Osteoblast (primary cell): ENCODE measurements at regions not wholly inside any gene's neighbourhood (a gene's known extent, or its start where the extent isn't known, plus 50 kb on each side); places are given as distances from the start of the nearest gene placed in this dataset.

Experiments used
- DNase-seq: peaks from one replicate; pipeline ENCODE4 v3.0.0; 2011; ENCODE audit warnings: low spot score, mixed read lengths; ENCODE audit not compliant: insufficient read length; ENCODE audit errors: missing footprints
- H2AFZ ChIP-seq: 2 replicates; pipeline ENCODE4 v1.6.0; 2011; ENCODE audit warnings: mild to moderate bottlenecking, low read length
- H3K27ac ChIP-seq: 2 replicates; pipeline ENCODE4 v1.5.1; 2011; ENCODE audit warnings: mild to moderate bottlenecking, low read depth, low read length, moderate library complexity
- H3K27me3 ChIP-seq: 2 replicates; pipeline ENCODE4 v1.6.0; 2012; ENCODE audit warnings: mild to moderate bottlenecking, control low read depth, inconsistent platforms, low read length, moderate library complexity; ENCODE audit not compliant: insufficient read depth
- H3K36me3 ChIP-seq: 2 replicates; pipeline ENCODE4 v1.5.1; 2011; ENCODE audit warnings: mild to moderate bottlenecking, low read length, control low read depth, moderate library complexity; ENCODE audit not compliant: insufficient read depth
- H3K4me1 ChIP-seq: 2 replicates; pipeline ENCODE4 v1.5.1; 2011; ENCODE audit warnings: mild to moderate bottlenecking, low read length, control low read depth, moderate library complexity; ENCODE audit not compliant: insufficient read depth
- H3K4me2 ChIP-seq: 2 replicates; pipeline ENCODE4 v1.6.0; 2011; ENCODE audit warnings: mild to moderate bottlenecking, low read length; ENCODE audit not compliant: insufficient read depth
- H3K4me3 ChIP-seq: fragments of 200-600 bp; sonication (generic); 3 replicates; pipeline ENCODE4 v1.5.1; 2012; ENCODE audit warnings: mild to moderate bottlenecking, low read length, inconsistent platforms; ENCODE audit not compliant: insufficient read depth
- H3K79me2 ChIP-seq: 2 replicates; pipeline ENCODE4 v1.6.0; 2012; ENCODE audit warnings: mild to moderate bottlenecking, low read length, control low read depth, inconsistent platforms; ENCODE audit not compliant: insufficient read depth
- H3K9me3 ChIP-seq: 2 replicates; pipeline ENCODE4 v1.5.1; 2011; ENCODE audit warnings: low read depth, low read length, control low read depth
- H4K20me1 ChIP-seq: 2 replicates; pipeline ENCODE4 v1.6.0; 2012; ENCODE audit warnings: mild to moderate bottlenecking, low read length, control low read depth; ENCODE audit not compliant: insufficient read depth
- TF ChIP-seq, protein P1 (sequence below): IDR thresholded peaks from 2 replicates; pipeline ENCODE4 v1.5.1; 2011; ENCODE audit warnings: mild to moderate bottlenecking, low read depth, low read length, moderate library complexity; ENCODE audit errors: extremely low read depth

DNA sequence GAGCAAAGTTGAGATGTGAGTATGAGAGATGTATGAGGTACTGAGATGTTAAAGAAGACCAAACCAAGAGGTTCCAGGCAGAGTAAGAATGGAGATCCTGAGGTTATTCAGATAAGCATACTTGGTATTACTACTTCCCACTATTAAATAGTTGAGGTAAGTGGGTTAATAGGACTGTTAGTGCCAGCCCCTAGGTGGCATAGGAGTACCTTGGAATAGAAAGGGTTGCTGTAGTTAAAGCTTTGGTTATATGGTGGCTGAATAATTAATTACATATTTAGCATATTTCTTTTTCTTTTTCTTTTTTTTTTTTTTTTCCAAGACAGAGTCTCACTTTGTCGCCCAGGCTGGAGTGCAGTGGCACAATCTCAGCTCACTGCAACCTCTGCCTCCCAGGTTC is 397.9 kb upstream of the TMPRSS15 start:
- DNase-seq = no peak
- H3K79me2 ChIP-seq = no peaks in the 10 kb centered on the region
- H3K4me1 ChIP-seq = no peaks in the 10 kb centered on the region
- H2AFZ ChIP-seq = no peak overlapping the region
- no peaks in the 10 kb centered on the region for H3K27me3 ChIP-seq
- TF ChIP-seq, protein P1, sequence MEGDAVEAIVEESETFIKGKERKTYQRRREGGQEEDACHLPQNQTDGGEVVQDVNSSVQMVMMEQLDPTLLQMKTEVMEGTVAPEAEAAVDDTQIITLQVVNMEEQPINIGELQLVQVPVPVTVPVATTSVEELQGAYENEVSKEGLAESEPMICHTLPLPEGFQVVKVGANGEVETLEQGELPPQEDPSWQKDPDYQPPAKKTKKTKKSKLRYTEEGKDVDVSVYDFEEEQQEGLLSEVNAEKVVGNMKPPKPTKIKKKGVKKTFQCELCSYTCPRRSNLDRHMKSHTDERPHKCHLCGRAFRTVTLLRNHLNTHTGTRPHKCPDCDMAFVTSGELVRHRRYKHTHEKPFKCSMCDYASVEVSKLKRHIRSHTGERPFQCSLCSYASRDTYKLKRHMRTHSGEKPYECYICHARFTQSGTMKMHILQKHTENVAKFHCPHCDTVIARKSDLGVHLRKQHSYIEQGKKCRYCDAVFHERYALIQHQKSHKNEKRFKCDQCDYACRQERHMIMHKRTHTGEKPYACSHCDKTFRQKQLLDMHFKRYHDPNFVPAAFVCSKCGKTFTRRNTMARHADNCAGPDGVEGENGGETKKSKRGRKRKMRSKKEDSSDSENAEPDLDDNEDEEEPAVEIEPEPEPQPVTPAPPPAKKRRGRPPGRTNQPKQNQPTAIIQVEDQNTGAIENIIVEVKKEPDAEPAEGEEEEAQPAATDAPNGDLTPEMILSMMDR = no peak
- no peaks in the 10 kb centered on the region for H3K36me3 ChIP-seq
- H3K4me2 ChIP-seq = no peak overlapping the region
- no peaks in the 10 kb centered on the region for H4K20me1 ChIP-seq
- no peak overlapping the region for H3K4me3 ChIP-seq
- H3K27ac ChIP-seq = no peak overlapping the region
- H3K9me3 ChIP-seq = peaks cover 3% of the 10 kb centered on the region

DNA sequence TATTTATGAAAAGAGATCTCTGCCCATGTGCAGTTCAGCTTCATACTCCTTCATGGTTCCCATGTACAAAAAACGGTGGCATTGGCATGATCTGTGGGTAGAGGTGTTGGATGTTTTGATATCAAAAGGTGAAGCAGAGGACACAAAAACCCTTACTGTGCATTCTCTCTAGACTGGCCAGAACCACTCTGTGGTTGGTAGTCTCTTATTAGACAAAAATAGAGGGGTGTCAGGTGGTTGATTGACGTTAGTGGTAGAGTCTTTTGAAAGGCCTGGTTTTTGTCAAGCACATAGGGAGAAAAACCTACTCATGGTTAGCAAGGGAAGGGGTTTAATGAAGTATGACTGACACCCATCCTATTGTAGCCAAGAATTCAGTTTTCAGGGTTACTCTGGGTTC is 400.0 kb upstream of the TMPRSS15 start:
- no peaks in the 10 kb centered on the region for H4K20me1 ChIP-seq
- H2AFZ ChIP-seq = no peak overlapping the region
- peaks cover 7% of the 10 kb centered on the region for H3K9me3 ChIP-seq
- H3K4me2 ChIP-seq = no peak overlapping the region
- H3K79me2 ChIP-seq = no peaks in the 10 kb centered on the region
- no peaks in the 10 kb centered on the region for H3K4me1 ChIP-seq
- no peaks in the 10 kb centered on the region for H3K27me3 ChIP-seq
- no peaks in the 10 kb centered on the region for H3K36me3 ChIP-seq
- no peak for DNase-seq
- no peak overlapping the region for H3K27ac ChIP-seq
- TF ChIP-seq, protein P1 = no peak
- H3K4me3 ChIP-seq = no peak overlapping the region

DNA sequence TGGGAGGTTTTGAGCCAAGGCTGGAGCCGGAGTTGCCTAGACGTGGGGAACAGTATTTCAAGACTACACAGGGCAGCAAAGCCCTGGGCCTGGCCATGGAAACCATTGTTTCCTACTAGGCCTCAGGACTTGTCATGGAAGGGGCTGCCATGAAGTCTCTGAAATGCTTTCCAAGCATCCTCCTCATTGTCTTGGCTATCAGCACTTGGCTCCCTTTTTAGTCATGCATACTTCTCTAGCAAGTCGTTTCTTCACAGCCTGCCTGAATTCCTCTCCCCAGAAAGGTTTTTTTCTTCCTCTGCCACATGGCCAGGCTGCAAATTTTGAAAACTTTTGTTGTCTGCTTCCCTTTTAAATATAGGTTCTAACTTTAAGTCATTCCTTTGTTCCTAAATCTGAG is 406.6 kb upstream of the TMPRSS15 start:
- Histone ChIP-seq H4K20me1 (no peaks in the 10 kb centered on the region), H3K4me1 (no peaks in the 10 kb centered on the region), H3K9me3 (peaks cover 7% of the 10 kb centered on the region), H3K27ac (no peak overlapping the region), H3K4me3 (no peak overlapping the region), H3K79me2 (no peaks in the 10 kb centered on the region), H3K27me3 (no peaks in the 10 kb centered on the region), H3K4me2 (no peak overlapping the region), H3K36me3 (no peaks in the 10 kb centered on the region), H2AFZ (no peak overlapping the region)
- TF ChIP-seq, protein P1 = no peak
- no peak for DNase-seq

DNA sequence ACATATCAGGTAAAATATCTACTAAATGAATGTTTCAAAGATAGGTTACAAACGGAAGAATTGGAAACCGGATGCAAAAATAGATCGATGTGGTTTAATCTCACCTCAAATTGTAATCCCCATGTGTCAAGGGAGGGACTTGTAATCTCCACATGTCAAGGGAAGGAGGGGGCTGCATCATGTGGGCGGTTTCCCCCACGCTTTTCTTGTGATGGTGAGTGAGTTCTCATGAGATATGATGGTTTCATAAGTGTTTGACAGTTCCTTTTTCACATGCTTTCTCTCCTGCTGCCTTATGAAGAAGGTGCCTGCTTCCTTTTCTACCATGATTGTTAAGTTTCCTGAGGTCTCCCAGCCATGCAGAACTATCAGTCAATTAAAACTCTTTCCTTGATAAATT is 408.7 kb upstream of the TMPRSS15 start:
- H2AFZ ChIP-seq = no peak overlapping the region
- TF ChIP-seq, protein P1 = no peak
- no peak overlapping the region for H3K27ac ChIP-seq
- peaks cover 2% of the 10 kb centered on the region for H3K9me3 ChIP-seq
- H3K4me2 ChIP-seq = no peak overlapping the region
- no peak for DNase-seq
- no peaks in the 10 kb centered on the region for H3K4me1 ChIP-seq
- no peaks in the 10 kb centered on the region for H3K27me3 ChIP-seq
- H3K79me2 ChIP-seq = no peaks in the 10 kb centered on the region
- no peaks in the 10 kb centered on the region for H4K20me1 ChIP-seq
- H3K4me3 ChIP-seq = no peak overlapping the region
- no peaks in the 10 kb centered on the region for H3K36me3 ChIP-seq
